NCI-H526 treated with DMSO at 0.1 percent for 48 hours (cell line): ENCODE measurements at regions not wholly inside any gene's neighbourhood (a gene's known extent, or its start where the extent isn't known, plus 50 kb on each side); places are given as distances from the start of the nearest gene placed in this dataset.

Experiments used
- DNase-seq: peaks from one replicate; lab custom pipeline; 2025; lab: John Stamatoyannopoulos, UW

- DNase-seq: no peak
Measured at GRCh38 chr1:201610858-201611257, 71.9 kb downstream of the NAV1 start.

DNA sequence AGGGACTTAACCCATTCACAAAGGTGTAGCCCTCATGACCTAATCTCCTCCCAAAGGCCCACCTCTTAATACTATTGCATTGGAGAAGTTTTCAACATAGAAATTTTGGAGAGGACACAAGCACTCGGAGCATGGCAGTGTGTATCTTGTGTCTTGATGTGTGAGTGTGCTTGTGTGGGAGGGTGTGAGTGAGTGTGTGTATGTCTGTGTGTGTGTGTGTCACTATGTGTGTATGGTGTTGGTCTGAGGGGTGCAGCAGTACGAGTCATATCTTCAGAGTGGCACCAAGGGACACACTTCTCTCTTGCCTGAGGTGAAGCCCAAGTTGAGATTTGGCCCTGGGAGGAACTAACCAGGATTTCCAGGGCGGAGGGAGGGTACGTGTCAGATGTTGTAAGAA, 73.7 kb downstream of the NAV1 start:
- no peak for DNase-seq

DNA sequence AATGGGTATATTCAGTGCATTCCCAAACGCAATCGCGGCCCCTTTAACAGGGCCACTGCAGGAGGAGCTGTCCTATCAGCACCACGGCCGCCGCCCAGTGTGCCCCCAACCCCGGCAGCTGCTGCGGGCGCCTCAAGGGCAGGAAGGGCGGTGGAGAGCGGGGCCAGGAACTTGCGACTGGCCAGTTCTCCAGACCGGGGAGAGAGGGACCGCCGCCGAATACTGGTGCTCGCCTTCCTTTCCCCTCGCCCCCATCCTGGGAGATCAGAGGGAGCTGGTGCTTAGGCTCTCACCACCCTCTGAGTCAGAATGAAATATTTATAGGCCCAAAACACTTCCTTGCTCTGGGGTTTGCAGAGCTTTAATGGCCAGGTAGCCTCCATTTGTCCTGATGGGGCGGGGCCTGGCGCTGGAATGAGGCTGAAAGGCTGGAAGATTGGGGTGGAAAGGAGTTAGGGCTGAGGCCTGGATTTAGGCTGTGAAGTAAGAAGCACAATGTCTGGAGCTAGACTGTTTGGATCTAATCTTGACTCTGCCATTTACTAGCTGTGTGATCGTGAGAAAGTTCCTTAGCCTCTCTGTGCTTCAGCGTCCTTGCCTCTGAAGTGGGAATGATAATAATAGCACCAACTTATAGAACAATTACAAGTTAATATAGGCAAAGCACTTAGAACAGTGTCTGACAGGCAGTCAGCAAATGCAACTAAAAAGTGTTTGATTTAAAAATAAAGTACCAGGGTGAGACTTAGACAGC, 75.5 kb downstream of the NAV1 start:
- no peak for DNase-seq

DNA sequence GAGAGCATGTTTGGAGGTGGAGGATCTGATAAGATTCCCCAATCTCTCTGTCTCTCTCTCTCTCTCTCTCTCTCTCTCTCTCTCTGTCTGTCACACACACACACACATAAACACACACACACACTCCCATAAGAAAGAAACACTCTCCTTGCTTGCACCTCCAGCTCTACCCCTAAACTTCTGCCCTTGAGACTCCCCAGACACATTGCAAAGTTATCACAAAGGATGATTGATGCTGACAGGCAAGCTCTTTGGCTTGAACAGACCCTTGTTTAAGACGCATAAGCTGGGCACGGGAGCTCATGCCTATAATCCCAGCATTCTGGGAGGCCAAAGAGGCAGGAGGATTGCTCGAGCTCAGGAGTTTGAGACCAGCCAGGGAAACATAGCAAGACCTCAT, 78.2 kb downstream of the NAV1 start:
- DNase-seq: no peak

- DNase-seq: no peak
Measured at GRCh38 chr1:201618389-201618788, 79.5 kb downstream of the NAV1 start.

DNA sequence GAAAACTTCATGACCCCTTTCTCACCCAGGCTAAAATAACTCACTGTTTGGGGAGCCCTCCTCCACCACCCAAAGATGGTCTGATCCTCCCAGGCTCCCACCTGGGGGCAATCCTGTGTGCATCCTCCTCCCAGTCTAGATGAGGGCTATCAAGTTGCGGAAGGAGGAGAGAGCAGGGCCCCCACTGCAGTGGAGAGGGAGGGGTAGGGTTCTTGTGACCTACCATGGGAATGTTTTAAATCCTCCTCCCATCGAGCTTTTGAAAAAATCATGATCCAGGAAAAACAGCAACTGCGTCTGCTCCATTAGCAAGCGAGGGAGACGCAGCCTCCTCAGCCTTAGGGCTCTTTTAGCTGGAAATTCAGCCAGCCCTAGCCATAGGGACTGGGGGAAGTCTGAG, 80.0 kb downstream of the NAV1 start:
- no peak for DNase-seq

GRCh38 chr1:201619513-201619912, 80.6 kb downstream of the NAV1 start:
- no peak for DNase-seq

- DNase-seq: no peak
Measured at GRCh38 chr1:201622353-201622752, 83.4 kb downstream of the NAV1 start.

GRCh38 chr1:201622824-201623223, 83.9 kb downstream of the NAV1 start:
- no peak for DNase-seq

GRCh38 chr1:201624741-201625225, 85.9 kb downstream of the NAV1 start:
- DNase-seq: no peak

- DNase-seq: no peak
Measured at GRCh38 chr1:201625226-201625761, 86.4 kb downstream of the NAV1 start.

- DNase-seq: no peak
Measured at GRCh38 chr1:201625851-201626251, 86.9 kb downstream of the NAV1 start.

GRCh38 chr1:201626629-201627275, 87.8 kb downstream of the NAV1 start:
- DNase-seq: no peak

DNA sequence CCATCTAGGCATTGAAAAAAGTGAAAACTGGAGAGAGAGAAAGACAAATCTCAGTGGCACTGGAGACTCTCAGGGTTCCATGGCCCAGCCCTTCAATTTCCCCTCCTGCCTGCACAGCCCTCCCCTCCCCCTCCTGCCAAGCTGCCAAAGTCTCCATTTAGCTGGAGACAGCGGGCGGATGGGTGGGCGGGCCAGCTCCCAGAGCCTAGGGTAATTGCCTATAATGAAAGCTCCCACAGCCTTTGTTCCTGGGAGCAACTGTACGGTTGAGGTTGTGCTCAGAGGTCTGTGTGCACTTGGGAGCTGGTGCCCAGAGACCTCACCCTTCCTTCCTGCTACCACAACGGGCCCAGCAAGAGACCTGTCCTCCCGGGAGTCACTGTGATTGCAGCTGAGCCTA, 89.6 kb downstream of the NAV1 start:
- no peak for DNase-seq

DNA sequence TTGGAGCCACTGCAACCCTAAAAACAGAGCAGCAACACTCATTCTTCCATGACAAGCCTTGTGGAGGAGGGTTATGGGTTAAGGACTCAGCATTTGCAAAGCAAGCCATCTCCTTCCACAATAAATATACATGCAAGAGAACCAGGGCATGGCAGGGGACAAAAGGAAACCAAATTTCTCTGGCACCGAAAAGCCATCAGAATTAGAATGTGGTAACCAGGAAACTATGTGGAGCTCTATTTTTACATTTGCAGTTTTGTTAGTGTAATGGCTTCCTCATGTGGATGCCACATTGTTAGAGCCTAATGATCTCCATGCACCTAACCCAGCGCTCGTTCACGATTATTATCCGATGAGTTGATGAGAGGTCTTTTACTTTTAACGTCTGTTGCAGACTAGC, 91.7 kb downstream of the NAV1 start:
- no peak for DNase-seq

DNA sequence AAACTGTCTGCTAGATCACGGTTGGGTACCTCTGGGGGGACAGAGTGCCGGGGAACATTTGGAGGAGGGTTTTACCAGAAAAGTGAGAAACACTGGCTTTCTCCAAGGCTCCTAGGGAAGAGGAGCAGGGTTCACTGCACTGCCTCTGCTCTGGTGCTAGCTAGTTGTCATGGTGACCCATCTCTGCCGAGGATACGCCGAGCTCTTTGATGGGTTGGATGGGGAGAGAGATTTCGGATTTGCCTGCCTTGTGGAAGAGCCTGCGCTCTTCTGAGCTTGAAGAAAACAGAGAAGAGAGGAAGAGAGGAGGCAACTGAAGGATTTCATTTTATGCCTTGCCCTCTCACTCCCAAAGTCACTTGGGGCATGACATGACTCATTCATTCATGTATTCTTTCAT, 92.1 kb downstream of the NAV1 start:
- DNase-seq: no peak

DNA sequence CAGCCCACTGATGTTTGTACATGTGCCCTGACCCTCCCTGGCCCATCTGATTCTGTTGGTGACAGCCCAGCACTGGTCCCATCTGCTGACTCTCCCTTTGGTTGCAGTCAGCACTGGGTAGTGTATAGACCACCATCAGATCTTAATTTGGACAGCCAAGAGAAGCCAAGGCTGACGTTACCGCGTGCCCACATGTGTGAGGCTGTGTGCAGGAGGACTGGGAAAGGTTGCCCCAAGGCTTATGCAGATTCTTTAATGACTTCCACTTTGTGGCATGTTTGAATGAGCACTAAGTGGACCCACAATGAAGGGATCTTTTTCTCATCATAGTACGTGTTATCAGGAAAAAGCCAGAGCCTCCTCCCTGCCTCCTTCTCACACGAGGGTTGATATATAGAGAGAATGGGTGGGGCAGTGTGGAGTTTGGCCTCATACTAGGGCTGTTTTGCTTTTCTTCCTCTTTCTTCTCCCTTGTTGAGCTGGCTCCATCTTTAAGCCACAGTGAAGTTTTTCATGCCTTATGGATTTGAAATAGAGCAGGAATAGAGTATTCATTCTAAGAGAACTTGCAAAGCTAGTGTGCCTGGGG, 93.5 kb downstream of the NAV1 start:
- DNase-seq: no peak

DNA sequence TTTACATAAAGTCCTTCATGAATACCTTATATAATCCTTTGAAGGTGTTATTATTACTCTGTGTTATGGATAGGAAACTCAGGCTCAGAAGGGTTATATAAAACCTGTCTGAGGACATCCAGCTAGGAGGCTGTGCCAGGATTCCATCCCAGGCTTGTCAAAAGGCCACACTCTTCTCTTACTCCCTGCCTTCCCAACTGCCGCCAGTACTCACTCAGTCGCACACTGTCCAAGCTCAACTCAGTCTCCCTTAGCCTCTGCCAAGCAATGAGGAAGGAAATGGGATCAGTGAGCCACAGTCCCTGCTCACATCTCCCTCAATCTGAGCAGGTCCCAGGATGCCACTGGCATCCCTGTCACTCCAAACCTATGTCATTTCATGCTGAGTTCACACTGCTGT, 94.4 kb downstream of the NAV1 start:
- DNase-seq: no peak

- DNase-seq: no peak
Measured at GRCh38 chr1:201633811-201634210, 94.9 kb downstream of the NAV1 start.

DNA sequence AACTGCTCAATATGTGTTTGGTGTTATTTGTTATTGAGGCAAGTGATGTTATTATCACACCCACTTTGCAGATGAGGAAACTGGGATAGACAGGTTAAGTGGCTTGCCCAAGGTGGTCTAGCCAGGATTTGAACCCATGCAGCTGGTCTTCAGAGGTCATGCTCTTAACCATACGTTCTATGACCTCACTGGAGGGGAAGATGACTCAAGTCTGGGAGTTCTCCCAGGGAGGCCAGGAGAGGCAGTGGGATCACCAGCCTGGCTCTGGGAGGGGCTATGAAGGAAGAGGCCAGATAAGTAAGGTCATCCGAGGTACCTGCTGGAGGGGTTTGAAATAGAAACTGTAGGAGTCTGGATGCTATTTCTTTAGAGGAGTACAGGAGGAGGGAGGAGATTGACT, 95.3 kb downstream of the NAV1 start:
- no peak for DNase-seq

DNA sequence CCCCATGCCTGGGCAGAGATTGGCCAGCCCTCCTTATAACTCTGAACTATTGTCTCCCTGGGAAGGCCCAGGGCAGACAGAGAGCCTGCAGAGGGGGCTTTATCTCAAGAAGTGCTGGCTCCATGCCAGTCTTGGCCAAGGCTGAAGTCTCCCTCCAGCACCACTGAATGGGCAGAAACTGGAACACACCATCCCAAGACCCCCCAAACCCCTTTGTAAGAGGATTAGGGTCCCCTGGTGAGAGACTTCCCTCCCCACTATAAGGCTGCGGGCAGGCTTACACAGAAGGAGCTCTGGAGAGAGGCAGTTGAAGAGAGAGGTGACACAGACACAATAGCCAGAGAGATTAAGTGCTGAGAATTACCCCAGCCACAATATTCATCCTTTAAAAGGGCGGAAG, 97.2 kb downstream of the NAV1 start:
- DNase-seq: no peak

DNA sequence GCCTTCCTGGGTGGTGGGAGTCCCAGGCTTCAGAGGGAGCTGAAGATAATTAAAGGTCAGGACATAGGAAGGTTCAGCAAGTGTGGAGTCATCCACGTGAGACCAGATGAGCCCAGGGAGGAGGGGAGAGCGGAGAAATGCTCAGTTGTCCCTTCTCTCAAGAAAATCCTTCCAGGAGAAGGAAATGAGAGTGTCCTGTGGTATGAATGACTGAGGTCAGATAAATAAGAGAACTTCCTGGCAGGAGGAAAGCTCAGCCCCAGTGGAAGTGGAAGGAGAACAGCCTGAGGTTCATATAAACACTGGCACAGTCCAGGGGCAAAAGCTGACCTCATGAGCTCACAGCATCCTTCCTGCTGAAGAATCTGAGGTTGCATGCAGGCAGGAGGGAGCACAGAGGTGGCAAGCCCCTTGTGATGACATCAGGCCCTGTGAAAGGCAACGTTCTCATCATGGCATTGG, 97.6 kb downstream of the NAV1 start:
- no peak for DNase-seq
